Adrenal gland (tissue), 9 donors: ENCODE measurements at regions not wholly inside any gene's neighbourhood (a gene's known extent, or its start where the extent isn't known, plus 50 kb on each side); places are given as distances from the start of the nearest gene placed in this dataset.

ENCODE experiments used
- DNase-seq, 7 donors: peaks; one replicate each; pipeline ENCODE4 v3.0.0-alpha.2; 2019 to 2020
- H3K27ac ChIP-seq, 5 donors: fragments of 200-600 bp; sonication (generic) in 4 of 5; 1 replicate in 3 of 5; 2 replicates in 2 of 5; pipeline versions ENCODE4 v1.5.1 to v1.8.0; 2016 to 2020; ENCODE audit warnings: mild to moderate bottlenecking in 1 of 5
- H3K27me3 ChIP-seq: fragments of 200-600 bp; 2 replicates; pipeline ENCODE4 v1.8.0; 2021
- H3K36me3 ChIP-seq, 2 donors: fragments of 200-600 bp; replicated peaks in 1 of 2; 1 replicate in 1 of 2; 2 replicates in 1 of 2; pipeline versions ENCODE4 v1.5.1 to v1.8.0; 2018 to 2022
- H3K4me1 ChIP-seq, 2 donors: fragments of 200-600 bp; replicated peaks in 1 of 2; 1 replicate in 1 of 2; 2 replicates in 1 of 2; pipeline versions ENCODE4 v1.5.1 to v1.8.0; 2018 to 2021
- H3K4me3 ChIP-seq, 4 donors: fragments of 200-600 bp; sonication (generic) in 3 of 4; one replicate each; pipeline ENCODE4 v1.5.1; 2016 to 2018
- H3K9me3 ChIP-seq, 3 donors: fragments of 200-600 bp; sonication (generic) in 1 of 3; replicated peaks in 1 of 3; 1 replicate in 2 of 3; 2 replicates in 1 of 3; pipeline versions ENCODE4 v1.5.1 to v1.8.0; 2016 to 2021
- CTCF ChIP-seq, 6 experiments: fragments of 450-650 bp in 4 of 6; fragments of 200-600 bp in 2 of 6; sonication (generic) in 1 of 6; IDR thresholded peaks; 1 replicate in 5 of 6; 2 replicates in 1 of 6; pipeline versions ENCODE4 v1.5.1 to v1.8.0; 2016 to 2021; ENCODE audit warnings: antibody characterized with exemption in 6 of 6, mild to moderate bottlenecking in 2 of 6, moderate library complexity in 1 of 6
- POLR2A ChIP-seq, 2 donors: fragments of 450-650 bp; IDR thresholded peaks; one replicate each; pipeline ENCODE4 v1.6.1; 2017; ENCODE audit warnings: antibody characterized with exemption in 2 of 2, mild to moderate bottlenecking in 2 of 2, moderate library complexity in 1 of 2
- WGBS, 4 donors: extraction: QIAGEN DNeasy Blood & Tissue Kit in 2 of 4; methylation state at CpG; one replicate each; pipeline versions ENCODE4 v1.1.5 to v1.1.7; 2013 to 2017; 5-methylcytosine and 5-hydroxymethylcytosine counted together
- intact Hi-C, 2 donors: fragments of 100-400 bp; cut with DNase I; formaldehyde crosslinking; loops; one replicate each; pipeline versions ENCODE4 v1.14.1 to v1.15.0; 2022 to 2023
- donor health status: healthy with polysubstance abuse.
- donor health status: Bipolar disorder and iron deficiency.
- donor health status: DM: yes; HTN: yes; CAD: no.
- donor health status: DM: no; HTN: no; CAD: no.
- donor health status: DM: no; HTN: no; CAD: no.

DNA sequence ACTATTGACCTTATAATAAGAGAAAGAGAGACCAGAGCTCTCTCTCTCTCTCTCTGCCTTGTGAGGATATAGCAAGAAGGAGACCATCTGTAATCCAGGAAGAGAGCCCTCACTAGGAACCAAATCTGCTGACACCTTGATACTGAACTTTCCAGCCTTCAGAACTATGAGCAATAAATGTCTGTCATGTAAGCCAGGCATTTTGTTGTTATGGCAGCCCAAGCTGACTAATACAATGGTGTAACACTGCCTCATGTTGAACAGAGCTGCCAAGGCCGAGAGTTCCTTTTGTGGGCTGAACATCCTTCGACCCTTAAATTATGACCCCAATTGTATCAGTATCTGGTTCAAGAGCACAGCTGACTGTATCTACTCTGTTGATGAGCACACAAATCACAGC lies 108.0 kb downstream of the LRRC30 start:
- TF ChIP-seq CTCF (IDR thresholded peaks at IDR 0.05), result no peak
- no peak for TF ChIP-seq POLR2A (IDR thresholded peaks at IDR 0.05)
- Histone ChIP-seq H3K27me3 (no peaks in the 10 kb centered on the region), H3K36me3 (no peaks in the 10 kb centered on the region), H3K4me3 (no peak overlapping the region), H3K4me1 (no peaks in the 10 kb centered on the region), H3K9me3 (no peaks in the 10 kb centered on the region), H3K27ac (no peak overlapping the region)
- DNase-seq, result no peak
- intact Hi-C loops, result no loop called here
- WGBS, 4 donors, result 49 to 60% (median 51%) methylated on average over 2 of the region's 2 CpGs

- no peaks in the 10 kb centered on the region for H3K36me3 ChIP-seq
- no peak overlapping the region for H3K27ac ChIP-seq
- TF ChIP-seq CTCF (IDR thresholded peaks at IDR 0.05) (no peak), POLR2A (IDR thresholded peaks at IDR 0.05) (no peak)
- no peaks in the 10 kb centered on the region for H3K4me1 ChIP-seq
- no peaks in the 10 kb centered on the region for H3K27me3 ChIP-seq
- intact Hi-C loops, result no loop called here
- no peak for DNase-seq
- no peaks in the 10 kb centered on the region for H3K9me3 ChIP-seq
- no peak overlapping the region for H3K4me3 ChIP-seq
- 76 to 89% (median 83%) methylated on average over 6 of the region's 6 CpGs for WGBS, 4 donors
Measured at GRCh38 chr18:7341581-7342337, 110.9 kb downstream of the LRRC30 start.

DNA sequence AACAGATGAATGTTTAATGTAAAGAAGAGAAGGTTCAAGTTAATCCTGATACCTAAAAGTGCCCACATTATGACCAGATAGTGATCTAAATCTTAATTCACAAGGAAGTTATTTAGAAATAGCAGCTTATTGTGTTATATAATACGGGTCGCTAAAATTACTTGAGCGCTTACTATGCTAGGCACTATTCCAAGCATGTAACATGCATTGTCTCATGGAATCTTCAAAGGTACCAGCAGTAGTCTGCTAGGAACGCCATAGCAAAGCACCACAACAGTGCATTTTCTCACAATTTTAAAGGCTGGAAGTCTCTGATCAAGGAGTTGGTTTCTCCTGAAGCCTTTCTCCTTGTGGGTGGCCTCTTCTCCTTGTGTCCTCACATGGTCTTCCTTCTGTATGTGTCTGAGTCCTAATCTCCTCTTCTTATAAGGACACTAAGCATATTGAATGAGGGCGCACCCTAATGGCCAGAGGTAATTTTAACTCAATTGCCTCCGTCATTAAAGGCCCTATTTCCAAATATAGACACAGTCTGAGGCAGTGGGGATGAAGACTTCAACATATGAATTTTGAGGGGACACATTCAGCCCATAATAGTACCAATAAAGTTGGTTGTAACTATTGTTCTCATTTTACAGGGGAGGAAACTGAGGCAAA lies 118.4 kb downstream of the LRRC30 start:
- Histone ChIP-seq H3K9me3 (no peaks in the 10 kb centered on the region), H3K4me1 (no peaks in the 10 kb centered on the region), H3K4me3 (no peak overlapping the region), H3K36me3 (no peaks in the 10 kb centered on the region), H3K27me3 (no peaks in the 10 kb centered on the region), H3K27ac (no peak overlapping the region)
- DNase-seq, result no peak
- 84 to 91% (median 86%) methylated on average over 6 of the region's 6 CpGs for WGBS, 4 donors
- TF ChIP-seq POLR2A (IDR thresholded peaks at IDR 0.05) (no peak), CTCF (IDR thresholded peaks at IDR 0.05) (no peak)
- intact Hi-C loops, result no loop called here

DNA sequence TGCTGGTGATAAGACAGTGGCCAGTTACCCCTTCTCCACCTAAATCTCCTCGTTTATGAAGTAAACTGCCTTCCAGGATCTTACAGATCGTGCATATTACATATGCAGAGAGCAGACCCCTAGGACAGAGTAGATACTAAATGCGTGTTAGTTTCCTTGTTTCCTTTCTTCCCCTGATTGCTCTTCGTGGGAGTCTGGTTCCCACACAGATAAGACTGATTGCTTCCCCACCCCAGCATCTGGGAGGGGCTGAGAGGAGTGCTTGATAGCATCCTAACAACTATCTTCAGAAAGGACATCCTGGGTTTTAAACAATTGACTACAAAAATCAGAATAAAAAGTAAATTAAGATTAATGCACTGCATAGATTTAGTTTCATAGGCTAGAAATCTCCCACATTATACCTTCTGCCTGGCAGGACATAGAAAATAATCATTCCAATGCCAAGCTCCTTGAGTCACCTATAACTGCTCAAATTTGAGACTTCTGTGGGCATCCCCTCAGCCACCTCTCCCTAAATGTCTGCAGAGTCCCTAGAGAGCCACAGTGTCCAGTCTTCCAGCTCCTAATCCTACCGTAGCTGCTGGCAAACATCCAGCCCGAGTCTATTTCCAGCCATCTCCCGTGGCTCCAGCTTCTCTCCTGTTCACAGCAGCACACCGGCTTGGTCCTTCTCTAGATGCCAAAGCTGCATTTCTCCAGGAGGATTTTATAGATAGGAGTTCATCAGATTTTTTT lies 128.3 kb downstream of the LRRC30 start:
- WGBS, 4 donors, result 24 to 29% (median 27%) methylated on average over 8 of the region's 8 CpGs
- Histone ChIP-seq H3K36me3 (no peaks in the 10 kb centered on the region), H3K27me3 (no peaks in the 10 kb centered on the region), H3K27ac (no peak overlapping the region), H3K4me1 (no peaks in the 10 kb centered on the region), H3K9me3 (no peaks in the 10 kb centered on the region), H3K4me3 (no peak overlapping the region)
- DNase-seq, result no peak
- intact Hi-C loops, result no loop called here
- TF ChIP-seq CTCF (IDR thresholded peaks at IDR 0.05), result no peak
- no peak for TF ChIP-seq POLR2A (IDR thresholded peaks at IDR 0.05)
